DMS 273 treated with DMSO at 0.1 percent for 48 hours (cell line): ENCODE measurements at regions not wholly inside any gene's neighbourhood (a gene's known extent, or its start where the extent isn't known, plus 50 kb on each side); places are given as distances from the start of the nearest gene placed in this dataset.
"Not testable (repeated sequence)": the region's sequence is repeated elsewhere in the genome, so short reads cannot be mapped to it uniquely, and the experiment has no call there.

Source experiments
- DNase-seq: peaks from one replicate; lab custom pipeline; 2025; lab: John Stamatoyannopoulos, UW

DNA sequence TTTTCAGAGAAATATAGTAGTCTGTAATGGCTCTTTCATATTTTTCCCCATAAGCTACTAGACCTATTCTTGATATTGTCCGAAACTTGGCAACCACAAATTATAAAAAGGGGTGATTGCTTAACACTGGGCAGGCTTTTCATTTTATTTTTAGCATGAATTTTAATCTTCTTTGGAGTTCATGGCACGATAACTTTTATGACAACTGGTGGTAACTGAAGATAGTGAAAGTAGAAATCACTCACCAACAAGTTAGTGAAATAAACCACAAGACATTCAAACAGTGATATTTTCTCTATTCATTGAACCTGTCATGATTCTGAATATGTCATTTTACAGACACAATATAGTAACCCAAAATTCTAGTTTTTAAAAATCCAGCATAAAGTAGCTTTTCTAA is 213.9 kb downstream of the PRDM9 start:
- no peak for DNase-seq

DNA sequence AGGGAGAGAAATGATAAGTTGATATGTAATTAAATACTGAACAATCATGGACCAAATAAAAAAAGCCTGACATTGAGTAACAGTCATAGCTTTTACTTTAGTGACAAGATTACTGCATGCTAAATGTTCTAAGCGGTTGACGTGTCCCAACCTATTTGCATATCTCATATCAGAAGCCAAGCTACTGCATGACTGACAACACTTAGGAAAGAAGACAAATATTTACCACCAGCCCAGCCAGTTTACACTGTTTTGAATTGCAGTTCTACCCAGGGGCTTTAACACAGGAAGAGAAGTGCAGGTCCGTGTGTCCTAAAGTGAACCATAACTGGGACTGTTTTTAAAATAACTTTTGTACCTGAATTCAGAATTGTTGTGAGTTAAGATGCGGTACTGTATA is 219.9 kb downstream of the PRDM9 start:
- DNase-seq = no peak

DNA sequence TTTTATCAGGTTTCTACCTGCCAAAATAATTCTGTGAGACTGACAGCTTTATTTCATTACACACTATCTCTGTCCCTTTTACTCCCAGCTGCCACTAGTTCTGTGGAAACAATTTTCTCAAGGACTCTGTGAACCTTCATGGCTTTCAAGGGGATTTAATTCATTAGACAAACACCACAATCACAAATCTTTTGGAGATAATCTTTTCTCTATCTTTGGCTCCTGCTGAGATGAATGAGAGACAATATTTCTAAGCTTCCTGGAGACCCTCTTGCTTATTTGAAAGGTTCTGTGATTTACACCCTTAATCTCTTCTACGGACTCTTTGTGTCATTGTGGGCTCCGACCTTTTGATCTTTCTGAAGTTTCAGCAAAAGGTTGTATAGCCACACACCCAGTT is 222.6 kb downstream of the PRDM9 start:
- DNase-seq = no peak

DNA sequence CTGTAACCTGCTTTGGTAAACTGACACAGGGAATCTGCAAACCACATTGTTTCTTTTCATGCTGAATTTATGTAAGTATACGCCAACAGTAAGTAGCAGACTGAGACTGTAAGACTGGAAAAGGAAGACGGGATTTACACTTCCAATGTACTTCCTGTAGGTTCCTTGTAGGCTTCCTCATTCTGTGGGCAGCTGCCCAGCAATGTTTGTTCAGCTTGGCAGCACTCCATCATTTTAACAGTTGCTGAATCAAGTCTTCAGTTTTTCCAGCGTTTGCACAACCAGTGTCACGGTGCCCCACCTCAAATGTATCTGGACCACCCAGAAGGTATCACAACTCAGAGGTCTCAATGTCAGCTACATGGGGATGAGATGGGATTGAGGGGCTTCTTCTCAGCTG is 232.6 kb downstream of the PRDM9 start:
- no peak for DNase-seq

DNA sequence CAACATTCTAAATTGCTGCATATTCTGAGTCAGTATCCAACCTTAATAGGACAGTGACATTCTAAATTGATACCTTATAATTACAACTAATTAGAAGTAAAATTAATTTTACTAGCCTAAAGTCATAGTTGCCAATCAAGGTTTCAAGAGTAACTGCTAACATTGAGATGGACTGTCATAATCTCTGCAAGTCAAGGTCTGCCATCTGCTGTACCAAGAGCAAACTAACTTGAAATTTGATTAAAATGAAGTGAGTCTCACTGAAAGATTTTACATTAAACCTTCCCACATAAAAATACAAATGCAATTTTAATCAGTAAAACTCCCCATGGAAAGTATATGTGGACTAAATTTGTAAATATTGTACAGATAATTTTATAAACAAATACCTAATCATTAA is 235.3 kb downstream of the PRDM9 start:
- no peak for DNase-seq

DNA sequence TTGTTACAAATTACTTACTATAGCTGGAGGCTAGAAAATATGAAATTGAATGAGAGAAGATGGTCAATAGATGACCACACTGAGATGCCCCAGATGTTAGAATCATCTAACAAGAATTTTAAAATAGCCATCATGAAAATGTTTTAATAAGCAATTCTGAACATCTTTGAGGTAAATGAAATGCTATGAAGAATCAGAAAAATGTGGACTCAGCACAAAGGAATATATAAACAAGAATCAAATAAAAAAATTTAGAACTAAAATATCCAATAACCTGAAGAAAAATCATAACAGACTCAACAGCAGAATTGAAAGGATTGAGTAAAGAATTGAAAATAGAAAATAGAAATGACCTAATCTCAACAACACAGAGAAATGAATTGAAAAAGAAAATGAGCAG is 248.5 kb downstream of the PRDM9 start:
- no peak for DNase-seq

DNA sequence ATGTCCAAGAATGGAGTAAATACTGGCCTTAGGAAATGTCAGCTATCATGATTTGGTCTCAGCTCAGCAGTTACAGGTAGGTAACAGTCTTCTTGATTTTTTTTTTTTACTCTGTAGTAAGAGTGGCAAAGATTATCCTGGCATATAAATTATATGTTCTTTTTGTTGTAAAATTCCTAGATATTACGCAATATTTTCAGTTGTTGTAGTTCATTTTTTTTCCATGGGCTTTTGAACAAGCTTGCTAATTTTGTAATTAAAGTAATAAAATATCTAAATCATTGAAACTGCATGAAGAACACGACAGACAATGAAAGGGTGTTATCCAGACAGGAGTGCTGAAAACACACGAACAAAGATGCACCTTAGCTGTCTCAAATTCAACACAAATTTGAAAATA is 249.4 kb downstream of the PRDM9 start:
- no peak for DNase-seq

DNA sequence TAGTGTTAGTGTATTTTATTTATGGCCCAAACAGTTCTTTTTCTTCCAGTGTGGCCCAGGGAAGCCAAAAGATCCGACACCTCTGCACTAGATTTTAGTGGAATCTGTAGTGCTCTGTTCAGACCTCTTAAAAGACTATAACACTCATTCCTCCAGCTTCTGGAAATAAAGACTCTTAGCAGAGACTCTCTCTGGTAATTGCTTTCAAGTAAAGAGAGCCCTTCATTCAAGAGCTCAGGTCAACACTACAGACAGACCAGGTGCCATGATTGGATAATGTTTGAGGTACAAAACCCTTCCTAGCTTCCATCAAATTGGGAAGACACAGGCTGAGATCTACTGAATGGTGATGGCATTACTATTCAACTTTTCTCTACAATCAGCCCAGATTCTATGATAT is 255.8 kb downstream of the PRDM9 start:
- DNase-seq = no peak

DNA sequence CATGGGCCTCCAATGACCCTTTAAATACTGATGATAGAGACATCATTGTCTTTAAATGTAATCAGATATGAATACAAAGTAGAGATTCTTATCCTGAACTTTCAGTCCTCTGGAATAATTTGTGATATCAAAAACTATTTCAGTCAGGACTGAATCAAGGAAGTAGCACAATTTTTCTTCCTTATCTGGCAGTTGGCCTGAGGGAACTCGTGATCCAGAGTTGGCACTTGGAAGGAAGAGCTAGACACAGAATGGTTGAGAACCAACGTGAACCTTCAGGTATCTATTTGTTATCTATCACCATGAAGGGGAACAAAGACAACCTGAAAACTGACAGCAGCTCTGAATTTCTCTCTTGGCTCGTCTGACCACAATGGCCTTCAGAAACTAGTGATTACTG is 269.3 kb downstream of the PRDM9 start:
- DNase-seq = no peak

DNA sequence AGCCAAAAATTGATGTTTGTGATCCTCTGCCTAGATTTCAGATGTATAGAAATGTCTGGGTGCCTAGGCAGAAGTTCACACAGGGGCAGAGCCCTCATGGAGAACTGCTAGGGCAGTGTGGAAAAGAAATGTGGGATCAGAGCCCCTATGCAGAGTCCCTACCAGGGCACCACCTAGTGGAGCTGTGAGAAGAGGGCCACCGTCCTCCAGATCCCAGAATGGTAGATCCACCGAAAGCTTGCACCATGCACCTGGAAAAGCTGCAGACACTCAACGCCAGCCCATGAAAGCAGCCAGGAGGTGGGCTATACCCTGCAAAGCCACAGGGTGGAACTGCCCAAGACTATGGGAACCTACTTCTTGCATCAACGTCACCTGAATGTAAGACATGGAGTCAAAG is 292.9 kb downstream of the PRDM9 start:
- not testable (repeated sequence) for DNase-seq

DNA sequence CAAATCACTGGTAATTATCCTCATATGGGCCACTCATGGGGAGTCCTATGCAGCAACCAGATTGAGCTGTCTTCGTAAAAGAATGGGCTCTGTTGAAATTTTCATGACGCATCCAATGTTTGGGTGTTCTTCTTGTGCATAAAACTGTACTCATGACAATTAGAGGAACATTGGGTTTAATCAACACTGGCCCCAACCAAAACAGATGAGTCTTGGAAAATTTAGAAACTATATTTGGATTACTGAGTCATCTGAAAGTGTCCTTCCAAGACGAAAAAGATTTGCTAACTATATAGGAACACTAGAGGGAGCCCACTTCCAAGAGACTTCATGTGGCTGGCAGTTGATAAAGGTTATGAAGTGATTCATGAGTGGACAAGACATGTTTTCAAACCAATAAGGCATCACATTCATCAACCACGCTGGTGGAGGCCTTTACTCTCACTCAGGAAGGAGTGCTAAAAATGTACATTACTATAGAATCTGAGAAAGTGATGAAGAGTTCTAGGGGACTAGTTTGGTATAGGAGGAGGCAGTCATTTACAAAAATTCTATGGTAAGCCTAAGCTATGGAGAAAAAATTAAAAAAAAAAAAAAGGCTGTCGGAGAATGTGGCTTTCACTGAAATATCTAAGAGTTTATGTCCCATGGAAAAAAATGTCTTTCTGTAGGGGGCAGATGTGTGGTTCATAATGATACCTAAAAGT is 313.5 kb downstream of the PRDM9 start:
- DNase-seq = no peak

DNA sequence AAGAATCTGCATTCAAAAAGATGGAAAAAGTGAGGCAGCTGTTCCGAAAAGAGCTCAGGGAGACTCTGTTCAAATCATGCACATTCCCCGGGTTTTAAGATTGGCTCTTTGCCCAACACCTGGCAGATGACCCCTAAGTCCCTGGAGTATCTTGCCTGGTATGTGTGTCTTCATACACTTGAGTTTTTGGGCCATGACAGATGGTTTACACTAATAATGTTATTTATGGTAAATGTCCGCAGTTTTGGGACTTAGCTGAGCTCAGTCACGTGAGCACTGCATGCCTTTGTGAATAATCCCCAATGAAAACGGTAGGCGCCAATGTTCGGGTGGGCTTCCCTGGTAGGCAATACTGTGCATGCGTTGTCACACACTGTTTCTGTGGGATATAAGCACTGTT is 316.1 kb downstream of the PRDM9 start:
- no peak for DNase-seq

DNA sequence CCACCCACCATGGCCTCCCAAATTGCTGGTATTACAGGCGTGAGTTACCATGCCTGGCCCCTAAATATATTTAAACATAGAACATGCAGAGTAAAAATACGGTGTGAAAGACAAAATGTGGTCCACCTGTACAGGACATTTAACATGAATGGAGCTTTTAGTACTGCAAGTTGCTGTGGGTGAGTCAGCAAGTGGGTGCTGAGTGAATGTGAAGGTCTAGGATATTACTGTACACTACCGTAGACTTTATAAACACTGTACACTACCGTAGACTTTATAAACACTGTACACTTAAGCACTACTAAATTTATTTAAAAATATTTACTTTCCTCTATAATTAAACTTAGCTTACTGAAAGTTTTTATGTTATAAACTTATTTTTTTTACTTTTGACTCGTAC is 317.8 kb downstream of the PRDM9 start:
- DNase-seq = no peak

DNA sequence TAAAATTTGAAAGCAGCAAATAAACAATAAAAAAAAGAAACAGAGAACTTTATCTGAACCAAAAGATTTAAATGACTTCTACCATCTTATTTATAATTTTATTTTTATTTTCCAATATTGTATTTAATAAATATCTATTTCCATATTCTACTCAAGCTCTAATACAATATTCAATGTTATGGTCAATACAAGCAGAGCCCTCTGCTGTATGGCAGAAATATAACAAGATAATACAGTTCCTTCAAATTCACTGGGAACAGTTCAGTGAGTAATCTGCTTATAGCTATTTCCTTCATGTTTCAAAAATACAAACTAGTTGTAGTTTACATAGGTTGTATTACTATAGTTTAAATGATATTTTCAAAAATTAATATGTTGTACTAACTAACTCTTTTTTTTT is 332.7 kb downstream of the PRDM9 start:
- no peak for DNase-seq

DNA sequence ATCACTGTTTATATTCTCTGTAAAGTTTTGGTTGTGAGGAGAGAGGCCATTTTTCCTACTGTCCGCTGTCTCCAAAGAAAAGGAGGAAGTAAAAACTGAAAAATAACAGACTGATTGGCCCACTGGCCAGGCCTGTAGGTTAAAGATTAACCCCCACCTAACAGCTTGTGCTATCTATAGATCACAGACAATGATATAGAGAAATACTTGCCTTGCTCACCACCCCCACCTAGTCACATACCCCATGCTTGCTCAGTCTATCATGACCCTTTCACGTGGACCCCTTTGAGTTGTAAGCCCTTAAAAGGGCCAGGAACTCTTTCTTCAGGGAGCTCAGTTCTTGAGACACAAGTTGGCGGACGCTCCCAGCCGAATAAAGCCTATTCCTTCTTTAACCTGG is 357.4 kb downstream of the PRDM9 start:
- DNase-seq = no peak

DNA sequence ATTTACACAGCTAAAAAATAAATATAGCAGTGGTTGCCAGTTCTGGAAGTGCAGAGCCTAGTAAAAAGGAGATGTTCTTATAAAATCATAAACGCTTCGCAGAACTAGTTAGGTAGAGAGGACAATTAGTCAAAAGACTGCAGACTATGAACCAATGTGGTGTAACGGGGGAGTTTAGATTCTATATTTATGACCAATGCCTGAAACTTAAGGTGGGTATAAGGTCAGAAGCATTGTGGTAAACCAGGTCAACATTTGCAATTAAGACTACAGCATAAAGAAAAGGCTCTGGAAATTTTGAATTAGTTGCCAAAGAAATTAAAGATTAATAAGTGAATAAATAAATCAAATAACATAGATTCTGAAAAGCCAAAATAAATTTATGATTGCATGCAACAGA is 370.4 kb downstream of the PRDM9 start:
- no peak for DNase-seq

DNA sequence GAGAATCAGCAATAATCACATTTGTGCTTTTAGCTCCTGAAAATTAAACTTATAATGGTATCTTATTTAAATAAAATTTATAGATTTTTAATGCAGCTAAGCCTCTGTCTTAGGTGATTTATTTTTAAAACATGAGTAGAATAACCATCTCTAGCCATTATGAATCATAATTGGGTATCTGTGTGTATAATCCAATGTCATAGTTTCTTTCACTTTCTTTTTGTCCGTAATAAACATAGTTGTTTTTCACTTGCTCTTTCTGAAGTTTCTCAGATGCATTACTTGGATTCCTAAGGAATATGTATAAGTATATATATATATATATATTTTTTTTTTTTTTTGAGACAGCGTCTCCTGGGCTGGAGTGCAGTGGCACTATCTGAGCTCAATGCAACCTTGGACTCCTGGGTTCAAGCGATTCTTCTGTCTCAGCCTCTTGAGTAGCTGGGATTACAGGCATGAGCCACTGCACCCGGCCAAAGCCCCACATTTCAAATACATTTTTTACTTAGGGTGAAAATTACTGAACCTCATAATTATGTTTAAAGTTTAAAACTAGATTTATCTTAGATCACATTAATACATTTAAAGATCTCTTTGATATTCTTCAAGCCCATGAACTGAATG is 377.1 kb downstream of the PRDM9 start:
- no peak for DNase-seq

DNA sequence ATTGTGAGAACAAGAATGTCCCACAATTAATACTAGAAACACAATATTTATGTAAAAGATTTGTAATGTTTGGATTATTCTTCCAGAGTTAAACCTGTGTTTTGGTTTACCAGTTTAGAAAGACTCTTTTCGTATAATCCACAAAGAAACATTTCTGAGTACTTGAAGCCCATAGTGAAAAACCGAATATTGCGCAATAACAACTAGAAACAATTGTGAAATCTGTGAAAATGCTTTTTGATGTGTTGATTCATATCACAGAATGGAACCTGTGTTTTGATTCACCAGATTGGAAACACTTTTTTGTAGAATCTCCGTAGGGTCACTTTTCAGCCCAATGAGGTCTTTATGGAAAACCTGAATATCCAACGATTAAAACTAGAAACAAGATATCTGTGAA is 386.2 kb downstream of the PRDM9 start:
- DNase-seq = no peak

DNA sequence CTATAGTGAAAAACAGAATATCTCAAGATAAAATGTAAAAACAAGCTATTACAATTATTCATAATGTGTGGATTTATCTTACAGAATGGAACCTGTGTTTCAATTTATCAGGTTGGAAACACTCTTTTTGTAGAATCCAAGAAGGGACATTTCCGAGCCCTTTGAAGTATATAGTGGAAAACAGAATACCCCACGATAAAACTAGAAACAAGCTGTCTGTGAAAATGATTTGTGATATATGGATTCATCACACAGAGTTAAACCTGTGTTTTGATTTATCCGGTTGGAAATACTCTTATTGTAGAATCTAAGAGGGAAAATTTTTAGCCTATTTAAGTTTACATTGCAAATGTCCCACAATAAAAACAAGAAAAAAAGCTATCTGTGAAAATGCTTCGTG is 388.2 kb downstream of the PRDM9 start:
- DNase-seq = no peak

DNA sequence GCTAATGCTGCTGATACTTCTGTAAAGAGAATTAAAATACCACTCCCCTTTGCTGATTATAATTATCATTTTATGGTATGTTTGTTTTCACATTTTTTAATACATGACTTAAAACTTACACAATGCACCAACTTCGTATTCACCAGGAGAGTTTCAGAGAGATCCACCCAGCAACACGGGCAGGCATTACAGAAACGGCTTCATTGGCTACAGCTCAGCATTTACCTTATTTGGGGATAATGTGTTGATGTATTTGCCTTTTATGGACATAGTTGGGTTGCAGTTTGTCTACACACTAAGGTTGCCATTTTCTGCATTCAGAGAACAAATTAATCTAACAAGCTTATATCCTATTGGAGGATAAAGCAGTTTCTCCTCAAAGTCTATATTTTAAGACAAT is 423.6 kb downstream of the PRDM9 start:
- DNase-seq = no peak

DNA sequence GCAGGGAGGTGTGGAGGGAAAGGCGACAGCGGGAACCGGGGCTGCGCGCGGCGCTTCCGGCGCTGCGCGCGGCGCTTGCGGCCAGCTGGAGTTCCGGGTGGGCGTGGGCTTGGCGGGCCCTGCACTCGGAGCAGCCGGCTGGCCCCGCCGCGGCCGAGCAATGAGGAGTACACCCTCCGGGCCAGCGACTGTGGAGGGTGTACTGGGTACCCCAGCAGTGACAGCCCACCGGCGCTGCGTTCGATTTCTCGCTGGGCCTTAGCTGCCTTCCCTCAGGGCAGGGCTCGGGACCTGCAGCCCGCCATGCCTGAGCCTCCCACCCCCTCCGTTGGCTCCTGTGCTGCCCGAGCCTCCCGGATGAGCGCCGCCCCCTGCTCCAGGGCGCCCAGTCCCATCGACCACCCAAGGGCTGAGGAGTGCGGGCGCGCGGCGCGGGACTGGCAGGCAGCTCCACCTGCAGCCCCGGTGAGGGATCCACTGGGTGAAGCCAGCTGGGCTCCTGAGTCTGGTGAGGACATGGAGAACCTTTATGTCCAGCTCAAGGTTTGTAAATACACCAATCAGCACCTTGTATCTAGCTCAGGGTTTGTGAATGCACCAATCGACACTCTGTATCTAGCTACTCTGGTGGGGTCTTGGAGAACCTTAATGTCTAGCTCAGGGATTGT is 444.0 kb downstream of the PRDM9 start:
- DNase-seq = not testable (repeated sequence)

DNA sequence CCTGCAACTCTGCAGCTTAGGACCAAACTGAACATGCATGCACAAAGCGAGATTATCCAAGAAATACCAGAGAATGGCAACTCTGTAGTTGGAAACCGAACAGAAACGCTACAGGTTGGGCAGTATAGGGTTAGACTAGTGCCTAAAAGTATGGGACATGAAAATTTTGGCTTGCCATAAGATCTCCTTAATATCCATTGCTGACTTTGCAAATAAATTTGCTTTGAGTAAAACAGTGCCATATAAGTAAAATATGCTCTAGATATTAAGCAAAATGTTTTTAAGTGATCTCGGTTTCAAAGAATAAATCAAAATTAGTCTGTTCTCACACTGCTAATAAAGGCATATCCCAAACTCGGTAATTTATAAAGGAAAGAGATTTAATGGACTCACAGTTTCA is 456.0 kb downstream of the PRDM9 start:
- DNase-seq = no peak

DNA sequence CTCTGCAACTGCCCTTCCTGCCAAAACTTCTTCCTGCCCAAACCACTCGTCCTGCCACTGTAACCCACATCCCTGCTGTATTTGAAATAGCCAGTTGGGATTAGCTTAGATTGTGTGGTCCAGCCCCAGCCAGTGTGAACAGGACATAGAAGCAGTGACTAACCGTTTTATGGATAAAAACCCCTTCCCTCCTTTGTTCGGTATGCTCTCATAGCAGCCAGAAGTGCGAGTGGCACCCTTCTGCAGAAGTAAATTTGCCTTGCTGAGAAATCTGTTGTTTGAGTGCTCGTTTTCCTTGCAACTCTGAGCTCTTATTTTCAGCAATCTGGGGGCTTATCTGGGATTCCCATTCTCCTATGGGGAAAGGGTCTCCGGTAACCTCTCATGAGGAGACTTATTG is 470.0 kb downstream of the PRDM9 start:
- DNase-seq = no peak

DNA sequence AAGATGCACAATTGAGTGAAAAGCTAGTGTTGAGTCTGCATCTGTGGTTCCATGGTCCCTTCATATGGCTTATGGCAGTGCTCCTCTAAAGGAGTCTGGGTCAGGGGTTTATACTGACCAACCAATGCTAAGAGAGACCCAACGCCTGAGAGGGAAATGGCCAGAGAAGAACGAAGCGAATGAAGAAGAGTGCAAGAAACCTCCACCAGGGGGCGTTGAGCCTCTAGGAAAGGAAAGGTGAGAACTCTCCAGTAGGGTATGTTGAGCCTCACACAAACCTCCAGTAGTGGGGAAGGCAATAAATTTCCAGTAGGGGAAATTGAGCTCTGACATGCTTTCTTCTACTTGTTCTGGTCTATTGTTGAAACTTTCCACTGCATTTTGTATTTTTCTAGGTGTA is 470.6 kb downstream of the PRDM9 start:
- no peak for DNase-seq
